ENCODE measurements at regions not wholly inside any gene's neighbourhood (a gene's known extent, or its start where the extent isn't known, plus 50 kb on each side); places are given as distances from the start of the nearest gene placed in this dataset.

DNA sequence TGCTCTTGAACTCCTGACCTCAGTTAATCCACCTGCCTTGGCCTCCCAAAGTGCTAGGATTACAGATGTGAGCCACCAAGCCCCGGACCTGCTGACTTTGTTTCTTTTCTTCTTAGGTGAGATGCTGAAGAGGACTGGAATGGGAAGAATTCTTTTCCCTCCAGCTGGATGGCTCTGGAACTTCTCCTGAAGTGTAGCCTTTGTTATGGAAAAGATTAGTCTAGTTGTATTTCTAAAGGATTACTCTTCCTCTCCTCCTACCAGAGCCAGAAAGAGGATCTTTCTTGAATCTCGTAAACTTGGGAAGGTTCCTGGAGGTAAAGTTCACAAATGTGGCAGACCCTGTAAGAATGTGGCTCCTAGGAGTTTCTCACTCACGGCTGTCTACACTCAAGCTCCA lies 95.4 kb upstream of the LARGE1 start:
- Mint-ChIP-seq H3K27me3 (no peaks in the 10 kb centered on the region), H3K4me3 (no peak overlapping the region), H3K36me3 (ENCODE audit: low read depth) (no peaks in the 10 kb centered on the region), H3K9me3 (peaks cover 27% of the 10 kb centered on the region), H3K4me1 (ENCODE audit: low read depth) (no peaks in the 10 kb centered on the region), H3K27ac (no peak overlapping the region)
- no peak for DNase-seq

DNA sequence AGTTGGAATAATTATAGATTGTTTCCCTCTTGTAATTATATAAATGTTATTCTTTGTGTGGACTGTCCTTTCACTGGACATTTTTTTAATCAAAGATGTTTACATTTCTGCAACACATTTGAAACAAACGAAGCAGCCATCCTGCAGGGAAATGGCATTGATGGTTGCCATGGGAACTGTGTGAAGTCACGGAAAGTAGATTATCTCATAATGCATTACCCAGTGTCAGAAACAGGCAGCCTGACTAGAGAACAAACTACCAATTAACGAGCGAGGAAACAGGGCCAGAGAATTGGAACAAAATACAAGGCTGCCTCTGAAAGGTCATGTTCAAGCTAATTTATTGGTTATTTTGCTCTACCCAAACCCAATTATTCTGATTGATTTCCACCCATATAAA lies 96.9 kb upstream of the LARGE1 start:
- Mint-ChIP-seq H3K27me3 (no peaks in the 10 kb centered on the region), H3K4me1 (ENCODE audit: low read depth) (no peaks in the 10 kb centered on the region), H3K9me3 (peaks cover 27% of the 10 kb centered on the region), H3K36me3 (ENCODE audit: low read depth) (no peaks in the 10 kb centered on the region), H3K27ac (no peak overlapping the region), H3K4me3 (no peak overlapping the region)
- no peak for DNase-seq

DNA sequence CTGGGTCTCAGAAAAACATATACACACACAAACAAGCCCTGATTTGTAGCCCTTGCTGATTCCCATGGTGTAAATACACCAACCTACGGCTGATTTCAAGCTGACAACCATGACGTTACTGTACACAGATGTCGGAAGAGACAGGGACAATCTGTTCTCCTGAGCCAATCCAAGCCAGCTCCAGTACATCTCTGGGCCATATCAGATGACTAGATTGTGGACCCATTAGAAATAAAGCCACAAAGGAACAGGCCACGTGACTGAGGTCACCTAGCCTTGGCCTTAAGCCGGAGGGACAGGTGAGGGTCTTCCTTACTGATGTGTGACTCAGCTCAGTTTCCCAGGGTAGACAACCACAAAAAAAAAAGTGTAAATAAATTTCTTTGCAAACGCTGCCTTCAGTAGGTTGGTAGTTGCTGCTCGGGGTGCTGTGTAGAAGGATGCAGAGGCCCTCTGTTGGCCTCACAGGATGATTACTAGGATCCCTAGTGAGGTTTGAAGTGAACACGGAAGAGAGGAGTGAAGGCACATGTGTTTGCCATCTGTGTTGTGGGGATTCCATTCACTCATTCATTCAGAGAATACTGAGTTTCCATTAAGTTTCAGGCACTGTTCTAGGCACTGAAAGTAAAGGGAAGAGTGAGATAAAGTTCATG lies 99.0 kb upstream of the LARGE1 start:
- Mint-ChIP-seq H3K9me3 (peaks cover 24% of the 10 kb centered on the region), H3K4me3 (no peak overlapping the region), H3K36me3 (ENCODE audit: low read depth) (no peaks in the 10 kb centered on the region), H3K4me1 (ENCODE audit: low read depth) (no peaks in the 10 kb centered on the region), H3K27me3 (no peaks in the 10 kb centered on the region), H3K27ac (no peak overlapping the region)
- DNase-seq = no peak

DNA sequence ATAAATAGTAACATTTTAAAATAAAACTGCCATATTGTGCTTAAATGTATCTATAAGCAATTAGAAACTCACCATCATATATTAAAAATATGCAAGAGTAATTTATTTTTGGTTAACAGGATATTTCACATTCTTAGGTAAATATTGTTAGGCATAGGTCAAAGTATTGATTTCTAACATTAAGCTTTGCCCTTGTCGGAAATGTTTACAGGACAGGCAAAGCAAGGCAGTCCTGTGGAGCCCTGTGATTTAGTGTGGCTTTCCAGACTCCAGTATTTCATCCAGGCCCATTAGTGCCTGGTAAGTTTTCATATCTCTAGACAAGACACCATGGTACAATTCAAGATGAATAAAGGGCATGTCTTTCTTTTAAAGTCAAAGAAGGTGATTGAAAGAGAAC lies 114.9 kb upstream of the LARGE1 start:
- Mint-ChIP-seq H3K4me3 (no peak overlapping the region), H3K27me3 (no peaks in the 10 kb centered on the region), H3K4me1 (ENCODE audit: low read depth) (no peaks in the 10 kb centered on the region), H3K27ac (no peak overlapping the region), H3K9me3 (peaks cover 3% of the 10 kb centered on the region), H3K36me3 (ENCODE audit: low read depth) (no peaks in the 10 kb centered on the region)
- no peak for DNase-seq

DNA sequence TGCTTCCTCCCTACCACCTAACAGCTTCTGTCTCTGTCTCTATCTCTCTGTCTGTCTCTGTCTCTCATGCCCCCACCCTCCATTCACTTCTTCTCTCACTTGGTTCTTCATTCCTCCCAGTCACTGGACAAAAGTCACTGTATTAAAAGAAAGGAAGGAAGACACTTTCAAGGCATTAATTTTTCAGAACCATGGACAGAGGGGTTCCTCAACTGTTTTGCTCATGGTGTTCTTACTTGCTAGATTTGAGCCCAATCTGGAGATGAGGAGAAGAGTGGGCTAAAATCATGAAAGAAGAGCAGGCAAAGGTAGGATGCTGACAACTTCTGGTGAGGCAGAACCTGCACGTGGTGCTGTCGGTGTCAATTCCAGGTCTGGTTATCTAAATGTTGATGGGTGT lies 116.7 kb upstream of the LARGE1 start:
- Mint-ChIP-seq H3K36me3 (ENCODE audit: low read depth) (no peaks in the 10 kb centered on the region), H3K27me3 (no peaks in the 10 kb centered on the region), H3K4me1 (ENCODE audit: low read depth) (no peaks in the 10 kb centered on the region), H3K9me3 (peaks cover 2% of the 10 kb centered on the region), H3K4me3 (no peak overlapping the region), H3K27ac (no peak overlapping the region)
- DNase-seq = no peak

DNA sequence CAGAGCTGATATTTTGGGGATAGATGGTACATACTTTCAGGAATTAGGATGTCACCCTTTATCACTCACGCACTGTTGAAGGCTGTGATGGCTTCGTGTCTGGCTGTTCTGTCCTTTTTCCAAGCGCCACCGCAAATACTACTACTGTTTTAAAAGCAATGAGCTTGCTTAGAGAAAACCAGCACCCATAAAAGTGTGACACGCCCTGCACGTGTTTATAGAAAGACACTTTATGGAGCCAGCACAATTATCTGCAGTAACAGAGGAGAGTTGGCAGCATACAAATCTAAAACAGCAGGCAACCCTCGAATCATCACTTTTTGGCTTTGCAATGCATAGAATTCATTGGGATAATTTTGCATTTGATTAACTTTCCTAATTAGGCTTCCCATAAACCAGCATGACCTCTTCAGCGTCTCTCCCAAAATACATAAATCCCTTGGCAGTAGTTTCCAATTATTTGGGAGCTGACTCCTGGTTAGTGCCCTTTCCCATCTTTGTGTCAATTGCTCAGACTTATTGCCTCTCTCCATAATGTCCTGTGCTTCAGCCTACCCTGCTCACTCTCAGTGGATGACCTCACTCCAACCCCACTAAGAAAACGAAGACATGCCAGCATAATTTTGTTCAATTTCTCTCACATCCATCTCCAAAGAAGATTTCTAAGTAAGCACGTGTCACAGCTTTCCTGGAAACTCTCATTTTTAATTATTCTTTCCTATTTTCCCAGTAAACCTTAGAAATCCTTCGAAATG lies 118.7 kb upstream of the LARGE1 start:
- no peak for DNase-seq
- H3K27ac Mint-ChIP-seq = no peak overlapping the region
- H3K27me3 Mint-ChIP-seq = no peaks in the 10 kb centered on the region
- H3K4me3 Mint-ChIP-seq = no peak overlapping the region
- H3K4me1 Mint-ChIP-seq (ENCODE audit: low read depth) = no peaks in the 10 kb centered on the region
- H3K36me3 Mint-ChIP-seq (ENCODE audit: low read depth) = no peaks in the 10 kb centered on the region
- no peaks in the 10 kb centered on the region for H3K9me3 Mint-ChIP-seq

DNA sequence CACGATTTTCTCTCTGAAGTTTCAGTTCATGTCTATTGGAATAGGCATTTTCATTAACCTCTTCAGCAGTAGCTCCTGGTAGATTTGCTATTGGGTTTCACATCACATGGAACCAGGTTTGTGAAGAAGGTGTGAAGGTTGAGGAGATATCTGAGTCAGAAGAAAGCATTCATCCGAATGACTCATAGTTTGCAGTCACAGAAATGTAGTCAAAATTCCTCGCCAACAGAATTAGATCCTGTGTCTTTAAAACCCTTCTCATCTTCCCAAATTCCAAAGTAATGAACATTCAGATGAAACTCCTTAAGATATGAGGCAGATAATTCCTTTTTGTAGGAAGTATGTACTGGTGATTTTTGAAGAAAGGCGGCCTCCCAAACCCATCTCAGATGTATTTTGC lies 125.0 kb upstream of the LARGE1 start:
- Mint-ChIP-seq H3K36me3 (ENCODE audit: low read depth) (no peaks in the 10 kb centered on the region), H3K4me3 (no peak overlapping the region), H3K4me1 (ENCODE audit: low read depth) (no peaks in the 10 kb centered on the region), H3K27me3 (no peaks in the 10 kb centered on the region), H3K9me3 (no peaks in the 10 kb centered on the region), H3K27ac (no peak overlapping the region)
- no peak for DNase-seq

DNA sequence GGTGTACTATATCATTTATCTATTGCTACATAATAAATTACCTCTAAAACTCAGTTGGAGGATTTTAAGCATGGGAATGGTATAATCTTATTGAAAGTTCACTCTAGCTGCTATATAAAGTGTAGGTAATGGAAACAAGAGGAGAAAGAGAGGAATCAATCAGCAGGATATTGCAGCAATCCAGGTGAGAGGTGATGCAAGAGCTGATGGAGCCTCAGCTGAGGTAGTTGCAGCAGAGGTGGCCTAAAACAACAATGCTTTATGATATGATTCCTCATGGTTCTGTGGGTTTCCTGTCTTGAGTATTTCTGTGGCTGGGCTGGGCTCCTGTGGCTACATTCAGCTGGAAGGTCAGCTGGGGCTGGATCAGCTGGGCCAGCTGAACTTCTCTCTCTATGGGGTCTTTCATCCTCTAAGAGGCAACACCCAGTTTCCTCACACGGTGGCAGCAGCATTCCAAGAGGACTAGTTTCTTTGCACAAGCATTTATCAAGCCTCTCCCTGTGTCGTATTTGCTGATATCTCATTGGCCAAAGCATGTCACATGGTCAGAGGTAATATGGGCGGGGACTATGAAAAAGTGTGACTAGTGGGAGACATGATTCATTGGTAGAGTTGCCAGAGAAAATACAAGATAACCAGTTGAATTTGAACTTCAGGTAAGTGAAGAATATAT lies 135.4 kb upstream of the LARGE1 start:
- Mint-ChIP-seq H3K27me3 (no peaks in the 10 kb centered on the region), H3K4me3 (no peak overlapping the region), H3K36me3 (ENCODE audit: low read depth) (no peaks in the 10 kb centered on the region), H3K27ac (no peak overlapping the region), H3K9me3 (peaks cover 15% of the 10 kb centered on the region), H3K4me1 (ENCODE audit: low read depth) (no peaks in the 10 kb centered on the region)
- DNase-seq = no peak

DNA sequence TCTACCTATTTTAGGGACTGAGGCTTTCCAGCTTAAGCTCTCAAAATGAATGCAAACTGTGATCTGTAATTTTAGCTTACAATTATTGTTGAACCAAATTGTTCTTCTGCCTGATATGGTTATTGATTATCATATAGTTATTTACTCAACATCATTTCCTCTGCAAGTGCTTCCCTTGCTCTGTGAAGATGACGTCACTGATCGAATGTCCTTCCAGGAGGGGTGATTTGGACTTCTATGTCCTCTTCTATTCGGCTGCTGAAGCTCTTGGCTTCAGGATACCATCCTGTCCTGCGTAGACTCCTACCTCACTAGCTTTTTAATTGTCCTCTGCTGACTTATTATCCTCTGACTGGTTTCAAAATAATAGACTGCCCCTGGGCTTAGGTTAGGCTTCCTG lies 137.4 kb upstream of the LARGE1 start:
- no peaks in the 10 kb centered on the region for H3K36me3 Mint-ChIP-seq (ENCODE audit: low read depth)
- no peak for DNase-seq
- H3K4me3 Mint-ChIP-seq = no peak overlapping the region
- H3K27me3 Mint-ChIP-seq = no peaks in the 10 kb centered on the region
- H3K4me1 Mint-ChIP-seq (ENCODE audit: low read depth) = no peaks in the 10 kb centered on the region
- peaks cover 15% of the 10 kb centered on the region for H3K9me3 Mint-ChIP-seq
- H3K27ac Mint-ChIP-seq = no peak overlapping the region

DNA sequence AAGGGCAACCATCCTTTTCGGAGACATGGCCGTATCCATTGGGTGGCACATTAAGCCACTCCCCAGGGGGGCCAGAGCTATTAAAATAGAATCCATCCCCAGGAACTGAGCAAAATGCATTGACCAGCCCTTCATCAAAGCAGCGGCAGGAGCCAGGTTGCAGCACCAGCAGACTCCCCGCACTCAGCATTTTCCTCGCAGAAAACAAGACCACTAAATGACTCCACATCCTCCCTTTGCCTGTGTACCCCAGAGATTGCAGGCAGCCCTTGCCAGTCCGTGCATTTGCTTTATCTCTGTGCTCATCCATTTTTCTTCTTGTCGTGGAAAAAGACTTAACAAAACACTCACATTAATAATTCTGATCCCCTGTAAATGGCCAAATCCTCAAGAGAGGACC lies 144.4 kb upstream of the LARGE1 start:
- Mint-ChIP-seq H3K36me3 (ENCODE audit: low read depth) (no peaks in the 10 kb centered on the region), H3K27me3 (no peaks in the 10 kb centered on the region), H3K27ac (no peak overlapping the region), H3K4me3 (no peak overlapping the region), H3K9me3 (peaks cover 1% of the 10 kb centered on the region), H3K4me1 (ENCODE audit: low read depth) (no peaks in the 10 kb centered on the region)
- no peak for DNase-seq

DNA sequence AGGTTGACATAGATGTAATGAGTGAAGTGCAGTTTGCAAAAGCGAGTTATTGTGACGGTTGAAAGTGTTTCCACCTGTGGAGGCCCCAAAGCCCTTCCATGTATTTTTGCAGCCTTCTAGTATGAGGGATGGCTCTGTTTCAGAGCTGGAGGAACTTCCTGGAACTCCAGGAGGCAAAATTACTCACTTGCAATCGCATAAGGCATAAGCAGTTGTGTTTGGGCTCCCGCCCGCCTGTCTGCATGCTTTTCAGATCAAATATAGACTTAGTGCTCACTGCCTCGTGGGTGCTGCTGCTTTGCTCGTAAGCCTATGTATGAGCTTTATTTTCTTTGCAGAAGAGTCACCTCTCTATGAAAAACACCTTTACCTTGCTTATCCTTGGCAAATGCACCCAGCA lies 146.8 kb upstream of the LARGE1 start:
- Mint-ChIP-seq H3K4me1 (ENCODE audit: low read depth) (no peaks in the 10 kb centered on the region), H3K9me3 (no peaks in the 10 kb centered on the region), H3K36me3 (ENCODE audit: low read depth) (no peaks in the 10 kb centered on the region), H3K27me3 (no peaks in the 10 kb centered on the region), H3K4me3 (no peak overlapping the region), H3K27ac (no peak overlapping the region)
- DNase-seq = no peak

DNA sequence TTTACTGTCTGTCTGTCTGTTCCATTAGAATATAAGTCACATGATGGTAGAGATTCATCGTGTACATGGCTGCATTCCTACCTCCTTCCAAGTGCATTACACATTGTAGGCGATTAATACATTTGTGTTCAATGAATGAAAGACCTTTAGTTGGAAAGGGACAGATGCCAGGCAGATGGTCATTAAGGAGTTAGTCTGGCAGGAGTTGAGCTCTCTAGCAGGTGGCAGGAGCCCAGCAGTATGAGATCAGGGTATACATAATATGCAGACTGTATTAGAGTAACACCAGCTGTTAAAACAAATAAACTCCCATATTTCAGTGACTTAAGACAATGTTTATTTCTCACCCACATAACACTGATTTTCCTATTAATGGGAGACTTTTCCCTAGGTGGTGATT lies 147.7 kb upstream of the LARGE1 start:
- Mint-ChIP-seq H3K9me3 (no peaks in the 10 kb centered on the region), H3K4me3 (no peak overlapping the region), H3K36me3 (ENCODE audit: low read depth) (no peaks in the 10 kb centered on the region), H3K27ac (no peak overlapping the region), H3K4me1 (ENCODE audit: low read depth) (no peaks in the 10 kb centered on the region), H3K27me3 (no peaks in the 10 kb centered on the region)
- DNase-seq = no peak

DNA sequence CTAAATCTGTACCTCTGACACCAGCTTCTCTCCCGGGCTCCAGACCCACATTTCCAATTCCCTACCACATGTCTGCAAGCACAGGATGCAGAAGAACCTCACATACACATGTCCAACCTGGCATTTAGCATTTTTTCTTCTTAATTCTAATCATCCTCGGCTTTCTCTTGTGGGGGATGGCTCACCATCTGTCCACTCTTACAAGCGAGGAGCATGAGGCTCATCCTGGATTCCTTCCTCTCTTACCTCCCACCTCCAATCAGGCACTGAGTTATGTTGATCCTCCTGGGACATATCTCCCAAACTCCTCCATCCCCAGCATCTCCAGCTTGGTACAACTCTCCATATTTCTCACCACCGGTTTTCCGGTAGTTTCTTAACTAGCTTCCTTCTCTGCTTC lies 149.8 kb upstream of the LARGE1 start:
- no peak for DNase-seq
- H3K4me1 Mint-ChIP-seq (ENCODE audit: low read depth) = no peaks in the 10 kb centered on the region
- no peak overlapping the region for H3K4me3 Mint-ChIP-seq
- no peaks in the 10 kb centered on the region for H3K27me3 Mint-ChIP-seq
- no peaks in the 10 kb centered on the region for H3K36me3 Mint-ChIP-seq (ENCODE audit: low read depth)
- no peak overlapping the region for H3K27ac Mint-ChIP-seq
- no peaks in the 10 kb centered on the region for H3K9me3 Mint-ChIP-seq

DNA sequence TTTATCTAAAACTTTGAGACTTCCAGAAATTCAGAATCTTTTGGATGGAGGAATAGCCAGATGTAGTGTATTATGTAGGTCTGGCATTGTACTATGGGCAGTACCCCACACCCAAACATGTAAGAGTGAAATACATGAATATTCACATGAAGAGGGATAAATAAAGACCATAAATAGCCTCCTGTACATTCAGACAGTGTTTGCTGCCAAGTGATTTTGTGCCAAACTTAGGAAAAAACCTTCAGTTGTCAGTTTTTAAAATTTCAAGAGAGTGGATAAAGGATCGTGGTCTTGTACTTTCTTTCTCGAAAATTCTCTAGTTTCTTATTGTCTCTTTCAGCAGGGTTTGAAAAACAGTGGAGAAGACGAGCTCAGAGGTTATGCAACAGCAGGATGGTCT lies 150.3 kb upstream of the LARGE1 start:
- DNase-seq = no peak
- Mint-ChIP-seq H3K9me3 (no peaks in the 10 kb centered on the region), H3K36me3 (ENCODE audit: low read depth) (no peaks in the 10 kb centered on the region), H3K4me1 (ENCODE audit: low read depth) (no peaks in the 10 kb centered on the region), H3K4me3 (no peak overlapping the region), H3K27me3 (no peaks in the 10 kb centered on the region), H3K27ac (no peak overlapping the region)

DNA sequence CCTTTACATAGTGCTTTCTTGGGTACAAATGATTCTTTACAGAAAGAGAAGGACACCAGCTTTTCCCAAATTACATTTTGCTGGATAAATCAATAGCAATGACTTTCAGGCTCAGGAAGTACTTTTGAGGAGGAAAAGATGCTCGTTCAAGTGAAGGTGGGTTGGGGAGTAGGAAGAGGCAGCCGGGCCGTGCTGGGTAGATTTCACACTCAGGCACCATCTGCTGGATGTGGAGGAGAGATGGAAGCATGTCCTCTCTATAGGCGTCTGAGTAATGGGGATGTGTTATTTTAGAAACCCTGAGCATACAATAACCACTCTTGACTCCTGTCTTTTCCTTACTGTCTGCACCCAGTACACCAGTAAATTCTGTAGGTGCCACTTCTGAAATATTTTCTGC lies 152.3 kb upstream of the LARGE1 start:
- H3K27me3 Mint-ChIP-seq = peaks cover 2% of the 10 kb centered on the region
- no peak overlapping the region for H3K4me3 Mint-ChIP-seq
- no peak for DNase-seq
- H3K9me3 Mint-ChIP-seq = no peaks in the 10 kb centered on the region
- H3K36me3 Mint-ChIP-seq (ENCODE audit: low read depth) = no peaks in the 10 kb centered on the region
- no peaks in the 10 kb centered on the region for H3K4me1 Mint-ChIP-seq (ENCODE audit: low read depth)
- H3K27ac Mint-ChIP-seq = no peak overlapping the region

All from activated T-cell treated with anti-CD3 and anti-CD28 coated beads, Interleukin-2, amount 50 U/mL, for 24 hours (primary cell).